ENCODE measurements at regions not wholly inside any gene's neighbourhood (a gene's known extent, or its start where the extent isn't known, plus 50 kb on each side); places are given as distances from the start of the nearest gene placed in this dataset.

DNA sequence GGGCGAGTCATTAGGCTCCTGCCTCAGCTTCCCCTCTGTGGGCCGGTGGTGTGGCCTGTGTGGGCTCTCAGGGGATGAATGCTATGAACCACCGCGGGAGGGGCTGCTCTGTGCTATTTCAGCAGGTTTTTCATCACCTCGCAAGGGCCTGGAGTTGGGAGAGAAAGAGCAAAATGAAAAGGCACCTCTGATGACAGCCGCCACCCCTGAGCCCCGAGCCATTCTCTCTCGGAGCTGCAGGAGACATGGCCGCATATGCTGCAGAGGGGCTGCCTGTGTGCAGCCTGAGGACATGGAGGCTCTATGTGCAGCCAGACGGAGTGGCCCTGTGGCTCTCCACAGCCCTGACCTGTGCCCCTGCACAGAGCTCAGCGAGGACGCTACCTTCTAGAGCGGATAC lies 96.2 kb upstream of the CTDP1 start:
- TF ChIP-seq, protein P1, sequence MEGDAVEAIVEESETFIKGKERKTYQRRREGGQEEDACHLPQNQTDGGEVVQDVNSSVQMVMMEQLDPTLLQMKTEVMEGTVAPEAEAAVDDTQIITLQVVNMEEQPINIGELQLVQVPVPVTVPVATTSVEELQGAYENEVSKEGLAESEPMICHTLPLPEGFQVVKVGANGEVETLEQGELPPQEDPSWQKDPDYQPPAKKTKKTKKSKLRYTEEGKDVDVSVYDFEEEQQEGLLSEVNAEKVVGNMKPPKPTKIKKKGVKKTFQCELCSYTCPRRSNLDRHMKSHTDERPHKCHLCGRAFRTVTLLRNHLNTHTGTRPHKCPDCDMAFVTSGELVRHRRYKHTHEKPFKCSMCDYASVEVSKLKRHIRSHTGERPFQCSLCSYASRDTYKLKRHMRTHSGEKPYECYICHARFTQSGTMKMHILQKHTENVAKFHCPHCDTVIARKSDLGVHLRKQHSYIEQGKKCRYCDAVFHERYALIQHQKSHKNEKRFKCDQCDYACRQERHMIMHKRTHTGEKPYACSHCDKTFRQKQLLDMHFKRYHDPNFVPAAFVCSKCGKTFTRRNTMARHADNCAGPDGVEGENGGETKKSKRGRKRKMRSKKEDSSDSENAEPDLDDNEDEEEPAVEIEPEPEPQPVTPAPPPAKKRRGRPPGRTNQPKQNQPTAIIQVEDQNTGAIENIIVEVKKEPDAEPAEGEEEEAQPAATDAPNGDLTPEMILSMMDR (IDR thresholded peaks at IDR 0.05): no peak
- DNase-seq: peak in 2 of 3 donors; percentile 5 to 18
- ATAC-seq: no peak
- Histone ChIP-seq H3K4me1 (ENCODE audit: low read depth) (no peaks in the 10 kb centered on the region), H3K9me3 (no peaks in the 10 kb centered on the region), H3K36me3 (ENCODE audit: low read depth) (no peaks in the 10 kb centered on the region), H3K4me3 (no peak overlapping the region)
- intact Hi-C loops (cut with DNase I, micrococcal nuclease): no loop called here

DNA sequence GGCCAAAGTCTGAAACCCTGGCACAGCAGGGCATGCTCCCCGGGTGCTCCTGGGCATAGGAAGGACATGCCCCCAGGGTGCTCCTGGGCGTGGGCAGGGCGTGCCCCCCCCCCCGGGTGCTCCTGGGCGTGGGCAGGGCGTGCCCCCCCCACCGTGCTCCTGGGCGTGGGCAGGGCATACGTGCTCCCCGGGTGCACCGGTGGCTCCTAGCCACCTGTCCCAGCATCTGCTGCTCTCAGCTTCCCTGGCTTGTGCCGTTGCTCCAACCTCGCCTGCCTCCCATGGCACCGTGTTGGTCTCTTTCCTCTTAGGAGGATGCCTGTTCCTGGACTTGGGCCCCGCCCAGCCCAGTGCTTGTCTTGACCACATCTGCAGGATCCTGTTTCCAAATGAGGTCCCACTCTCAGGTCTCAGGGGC lies 95.6 kb upstream of the CTDP1 start:
- intact Hi-C loops (cut with DNase I, micrococcal nuclease): no loop called here
- no peaks in the 10 kb centered on the region for H3K4me1 ChIP-seq (ENCODE audit: low read depth)
- ATAC-seq (peak; percentile 19), DNase-seq (peak in 2 of 3 donors; percentile 18 to 39)
- H3K9me3 ChIP-seq: no peaks in the 10 kb centered on the region
- no peak overlapping the region for H3K4me3 ChIP-seq
- no peaks in the 10 kb centered on the region for H3K36me3 ChIP-seq (ENCODE audit: low read depth)
- TF ChIP-seq, protein P1 (IDR thresholded peaks at IDR 0.05): no peak

DNA sequence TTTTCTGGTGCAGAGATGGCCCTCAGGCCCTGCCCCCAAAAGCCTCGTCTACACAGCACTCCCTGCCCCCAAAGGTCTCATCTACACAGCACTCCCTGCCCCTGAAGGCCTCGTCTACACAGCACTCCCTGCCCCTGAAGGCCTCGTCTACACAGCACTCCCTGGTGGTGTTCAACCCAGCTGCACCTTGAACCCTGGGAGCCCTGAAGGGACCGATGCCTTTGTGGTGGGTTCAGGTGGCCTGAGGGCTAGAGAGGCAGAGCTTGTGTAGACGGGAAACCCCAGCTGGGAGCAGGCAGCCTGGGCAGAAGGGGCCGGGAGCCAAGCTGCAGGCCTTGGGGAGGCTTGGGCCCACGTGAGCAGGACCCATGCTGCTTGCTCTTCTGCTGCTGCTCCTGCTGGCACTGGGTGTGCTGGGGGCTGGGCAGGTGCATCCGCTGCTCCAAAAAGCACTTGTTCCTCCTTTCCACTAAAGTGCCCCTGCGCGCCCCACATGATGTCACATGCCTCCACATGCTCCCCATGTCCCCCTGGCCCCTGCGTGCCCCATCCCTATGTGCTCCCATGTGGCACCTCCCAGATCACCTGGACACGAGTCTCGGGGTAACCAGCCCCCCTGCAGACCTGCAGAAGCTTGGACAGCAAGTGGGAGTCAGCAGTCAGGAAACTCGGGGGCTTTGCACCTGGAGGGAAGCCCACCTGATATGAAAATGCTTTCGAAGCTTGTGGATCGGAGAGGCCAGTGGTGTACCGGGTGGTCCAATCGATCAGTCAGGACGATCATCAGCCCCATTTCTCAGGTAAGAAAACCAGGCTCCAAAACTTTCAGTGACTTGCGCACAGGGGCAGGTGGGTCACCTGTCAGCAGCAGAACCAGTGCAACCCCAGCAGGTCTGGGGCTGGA lies 94.9 kb upstream of the CTDP1 start:
- Histone ChIP-seq H3K4me1 (ENCODE audit: low read depth) (peaks cover 3% of the 10 kb centered on the region), H3K4me3 (no peak overlapping the region), H3K9me3 (no peaks in the 10 kb centered on the region), H3K36me3 (ENCODE audit: low read depth) (no peaks in the 10 kb centered on the region)
- TF ChIP-seq, protein P1 (IDR thresholded peaks at IDR 0.05): no peak
- DNase-seq (peak in 2 of 3 donors; percentile 17 to 25), ATAC-seq (no peak)
- intact Hi-C loops (cut with DNase I, micrococcal nuclease): no loop called here

DNA sequence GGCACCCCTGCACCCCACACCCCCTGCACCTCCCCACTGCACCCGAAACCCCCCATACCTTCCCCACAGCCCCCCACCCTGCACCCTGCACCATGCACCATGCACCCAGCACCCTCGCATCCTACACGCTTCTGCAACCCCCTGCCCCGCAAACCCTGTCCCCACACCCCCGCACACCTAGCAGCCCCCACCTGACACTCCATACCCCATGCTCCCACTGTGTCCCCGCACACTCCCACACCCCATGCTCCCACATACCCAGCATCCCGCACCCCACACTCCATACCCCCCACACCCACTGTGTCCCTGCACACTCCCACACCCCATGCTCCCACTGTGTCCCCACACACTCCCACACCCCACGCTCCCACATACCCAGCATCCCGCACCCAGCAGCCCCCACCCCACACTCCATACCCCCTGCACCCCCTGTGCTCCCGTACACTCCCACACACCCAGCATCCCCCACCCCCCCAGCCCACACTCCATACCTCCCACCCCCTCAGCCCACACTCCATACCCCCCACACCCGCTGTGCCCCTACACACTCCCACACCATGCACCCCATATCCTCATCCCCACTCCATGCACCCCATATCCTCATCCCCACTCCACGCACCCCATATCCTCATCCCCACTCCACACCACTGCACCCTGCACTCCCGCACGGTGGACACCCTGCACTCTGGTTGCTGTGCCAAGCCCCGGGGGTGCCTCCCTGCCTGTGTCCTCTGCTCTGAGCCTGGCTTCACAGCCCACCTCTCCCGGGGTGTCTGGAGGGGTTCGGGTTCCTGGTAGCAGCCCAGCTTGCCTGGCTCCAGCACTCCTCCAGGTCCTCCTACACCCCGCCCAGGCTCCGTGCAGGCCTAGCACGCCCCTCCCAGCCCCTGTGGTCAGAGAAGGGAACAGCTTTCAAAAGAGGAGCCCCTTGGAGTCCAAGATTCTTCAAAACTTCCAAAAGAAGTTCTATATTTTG lies 93.9 kb upstream of the CTDP1 start:
- Histone ChIP-seq H3K9me3 (no peaks in the 10 kb centered on the region), H3K36me3 (ENCODE audit: low read depth) (no peaks in the 10 kb centered on the region), H3K4me3 (no peak overlapping the region), H3K4me1 (ENCODE audit: low read depth) (peaks cover 7% of the 10 kb centered on the region)
- no peak for ATAC-seq
- intact Hi-C loops (cut with DNase I, micrococcal nuclease): no loop called here
- TF ChIP-seq, protein P1 (IDR thresholded peaks at IDR 0.05): no peak
- peak in 1 of 3 donors; percentile 39 for DNase-seq

DNA sequence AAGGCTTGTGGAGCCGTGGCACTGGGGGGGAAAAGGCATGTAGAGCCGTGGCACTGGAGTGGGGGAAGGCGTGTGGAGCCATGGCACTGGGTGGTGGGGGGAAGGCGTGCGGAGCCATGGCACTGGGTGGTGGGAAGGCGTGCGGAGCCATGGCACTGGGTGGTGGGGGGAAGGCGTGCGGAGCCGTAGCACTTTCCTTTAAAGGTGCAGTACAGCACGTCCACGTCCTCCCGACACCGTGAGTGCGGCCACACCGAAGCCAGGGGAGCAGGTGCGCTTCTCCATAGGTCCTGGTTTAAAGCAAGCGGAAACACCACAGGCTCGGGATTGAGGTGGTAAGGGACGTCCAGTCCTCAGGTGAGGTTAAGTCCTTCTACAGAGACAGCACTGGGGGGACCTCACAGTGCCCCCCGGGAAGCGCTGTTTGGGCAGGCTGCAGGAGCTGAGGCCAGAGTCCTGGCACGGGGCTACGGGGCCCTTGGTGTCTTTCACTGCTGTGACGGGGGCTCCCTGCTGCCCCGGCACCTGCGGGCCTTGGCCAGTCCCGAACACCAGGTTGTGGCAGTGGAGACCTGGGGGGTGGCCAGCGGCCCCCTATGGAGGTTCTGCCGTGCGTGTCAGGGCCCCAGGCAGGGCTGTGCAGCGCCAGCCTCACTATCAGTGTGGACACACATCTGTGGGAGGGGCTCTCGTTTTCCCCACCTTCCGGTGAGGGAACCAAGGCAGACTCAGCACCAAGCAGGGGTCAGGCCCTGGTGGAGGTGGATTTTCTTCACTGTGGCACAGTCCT lies 93.0 kb upstream of the CTDP1 start:
- Histone ChIP-seq H3K9me3 (no peaks in the 10 kb centered on the region), H3K4me3 (no peak overlapping the region), H3K36me3 (ENCODE audit: low read depth) (no peaks in the 10 kb centered on the region), H3K4me1 (ENCODE audit: low read depth) (peaks cover 7% of the 10 kb centered on the region)
- DNase-seq (peak in 2 of 3 donors; percentile 10 to 39), ATAC-seq (no peak)
- intact Hi-C loops (cut with DNase I, micrococcal nuclease): no loop called here
- TF ChIP-seq, protein P1 (IDR thresholded peaks at IDR 0.05): no peak

Data from mucosa of descending colon (tissue), 3 donors.